Activated CD8-positive, alpha-beta memory T cell treated with anti-CD3 and anti-CD28 coated beads for 24 hours (primary cell): ENCODE measurements at regions not wholly inside any gene's neighbourhood (a gene's known extent, or its start where the extent isn't known, plus 50 kb on each side); places are given as distances from the start of the nearest gene placed in this dataset.

Experiments used
- DNase-seq: peaks from one replicate; pipeline ENCODE4 v3.0.0-alpha.2; 2020

- no peak for DNase-seq
Measured at GRCh38 chr10:36194276-36194675, 552.2 kb upstream of the FZD8 start.

- DNase-seq = no peak
Measured at GRCh38 chr10:36191009-36191408, 548.9 kb upstream of the FZD8 start.

GRCh38 chr10:36188461-36188860 lies 546.4 kb upstream of the FZD8 start:
- no peak for DNase-seq

GRCh38 chr10:36188080-36188453 lies 546.0 kb upstream of the FZD8 start:
- no peak for DNase-seq

- DNase-seq = no peak
Measured at GRCh38 chr10:36187380-36188079, 545.4 kb upstream of the FZD8 start.

GRCh38 chr10:36185097-36185496 lies 543.0 kb upstream of the FZD8 start:
- no peak for DNase-seq

- DNase-seq = no peak
Measured at GRCh38 chr10:36183726-36184125, 541.6 kb upstream of the FZD8 start.

GRCh38 chr10:36183056-36183455 lies 541.0 kb upstream of the FZD8 start:
- DNase-seq = no peak

GRCh38 chr10:36182606-36183005 lies 540.5 kb upstream of the FZD8 start:
- no peak for DNase-seq

- DNase-seq = no peak
Measured at GRCh38 chr10:36182179-36182566, 540.1 kb upstream of the FZD8 start.

- no peak for DNase-seq
Measured at GRCh38 chr10:36181426-36182178, 539.5 kb upstream of the FZD8 start.

GRCh38 chr10:36178616-36179015 lies 536.5 kb upstream of the FZD8 start:
- no peak for DNase-seq

- DNase-seq = no peak
Measured at GRCh38 chr10:36177071-36177470, 535.0 kb upstream of the FZD8 start.

- DNase-seq = no peak
Measured at GRCh38 chr10:36175954-36176353, 533.9 kb upstream of the FZD8 start.

- no peak for DNase-seq
Measured at GRCh38 chr10:36173364-36173763, 531.3 kb upstream of the FZD8 start.

GRCh38 chr10:36171953-36172940 lies 530.2 kb upstream of the FZD8 start:
- DNase-seq = no peak

- no peak for DNase-seq
Measured at GRCh38 chr10:36171556-36171952, 529.5 kb upstream of the FZD8 start.

- no peak for DNase-seq
Measured at GRCh38 chr10:36170943-36171501, 528.9 kb upstream of the FZD8 start.

GRCh38 chr10:36170142-36170719 lies 528.1 kb upstream of the FZD8 start:
- no peak for DNase-seq

- no peak for DNase-seq
Measured at GRCh38 chr10:36168777-36169176, 526.7 kb upstream of the FZD8 start.

GRCh38 chr10:36164556-36165504 lies 522.7 kb upstream of the FZD8 start:
- DNase-seq = no peak

- DNase-seq = no peak
Measured at GRCh38 chr10:36163827-36164226, 521.7 kb upstream of the FZD8 start.
